HG03095 (cell line): ENCODE measurements at regions not wholly inside any gene's neighbourhood (a gene's known extent, or its start where the extent isn't known, plus 50 kb on each side); places are given as distances from the start of the nearest gene placed in this dataset.

ENCODE experiments used
- ATAC-seq: cut with Tn5 transposase; IDR thresholded peaks from one replicate; pipeline ENCODE4 v1.9.1; 2021; ENCODE audit warnings: moderate library complexity; ENCODE audit not compliant: unreplicated experiment

DNA sequence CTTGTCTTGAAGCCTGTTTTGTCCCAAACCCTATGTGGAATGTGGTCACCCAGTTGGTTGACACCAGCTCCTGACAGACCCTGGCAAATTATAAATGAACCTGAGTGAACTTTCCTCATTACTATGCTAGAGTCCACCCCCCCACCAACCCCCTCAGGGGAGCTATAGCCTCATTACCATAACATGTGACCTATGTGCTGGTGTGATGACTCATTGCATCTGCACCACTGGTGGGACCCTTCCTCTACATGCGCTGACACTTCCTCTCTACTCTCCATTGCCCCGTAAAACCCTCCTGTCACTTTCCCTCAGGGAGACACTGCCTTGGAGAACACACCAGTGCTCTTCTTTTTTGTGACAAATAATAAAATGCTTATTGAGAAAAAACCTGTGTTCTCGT is 105.0 kb upstream of the SESN3 start:
- ATAC-seq: no peak

- no peak for ATAC-seq
Observed at GRCh38 chr11:95331161-95331560, 100.2 kb upstream of the SESN3 start.

- no peak for ATAC-seq
Observed at GRCh38 chr11:95330302-95330701, 99.3 kb upstream of the SESN3 start.

- no peak for ATAC-seq
Observed at GRCh38 chr11:95327273-95327948, 96.4 kb upstream of the SESN3 start.

DNA sequence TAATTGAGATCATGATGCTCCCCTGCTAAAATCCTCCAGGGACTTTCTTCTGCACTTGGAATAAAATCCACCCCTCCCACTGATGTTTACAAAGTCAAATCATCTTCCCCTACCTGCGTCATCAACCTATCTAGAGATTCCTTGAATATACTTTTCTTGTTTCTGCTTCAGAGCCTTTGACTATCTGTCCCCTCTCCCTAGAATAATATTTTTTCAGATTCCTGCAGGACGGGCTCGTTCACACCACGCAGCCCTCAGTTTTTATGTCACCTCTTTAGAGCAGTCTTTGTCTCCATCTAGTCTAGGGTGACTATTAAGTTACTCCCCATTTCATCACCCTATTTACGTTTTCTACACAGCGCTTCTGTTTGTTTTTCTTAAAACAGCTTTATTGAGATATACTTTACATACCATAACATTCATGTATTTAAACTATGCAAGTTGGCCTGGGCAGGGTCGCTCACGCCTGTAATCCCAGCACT is 94.8 kb upstream of the SESN3 start:
- ATAC-seq: no peak

- no peak for ATAC-seq
Observed at GRCh38 chr11:95324826-95325225, 93.8 kb upstream of the SESN3 start.

- ATAC-seq: no peak
Observed at GRCh38 chr11:95322539-95322938, 91.5 kb upstream of the SESN3 start.

- ATAC-seq: no peak
Observed at GRCh38 chr11:95318498-95318897, 87.5 kb upstream of the SESN3 start.

DNA sequence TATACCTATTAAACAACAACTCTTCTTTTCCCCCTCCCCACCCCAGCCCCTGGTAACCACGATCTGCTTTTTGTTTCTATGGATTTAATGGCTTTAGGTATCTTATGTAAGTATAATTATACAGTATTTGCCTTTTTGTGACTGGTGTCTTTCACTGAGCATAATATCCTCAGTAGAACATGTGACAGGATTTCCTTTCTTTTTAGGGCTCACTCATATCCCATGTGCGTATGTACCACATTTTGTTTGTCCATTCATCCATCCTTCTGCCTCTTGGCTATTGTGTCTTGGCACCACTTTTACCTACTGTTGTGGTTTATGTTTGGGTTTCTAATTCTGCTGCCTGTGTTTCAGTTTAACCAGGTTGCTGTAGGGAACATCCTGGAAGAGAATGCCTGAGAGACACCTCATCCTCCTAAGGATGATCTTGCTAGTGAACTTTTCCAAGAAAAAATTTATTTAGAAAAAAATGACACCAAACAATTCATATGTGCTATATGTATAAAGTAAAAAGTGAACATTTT is 77.6 kb upstream of the SESN3 start:
- no peak for ATAC-seq

- ATAC-seq: no peak
Observed at GRCh38 chr11:95307286-95307685, 76.3 kb upstream of the SESN3 start.

DNA sequence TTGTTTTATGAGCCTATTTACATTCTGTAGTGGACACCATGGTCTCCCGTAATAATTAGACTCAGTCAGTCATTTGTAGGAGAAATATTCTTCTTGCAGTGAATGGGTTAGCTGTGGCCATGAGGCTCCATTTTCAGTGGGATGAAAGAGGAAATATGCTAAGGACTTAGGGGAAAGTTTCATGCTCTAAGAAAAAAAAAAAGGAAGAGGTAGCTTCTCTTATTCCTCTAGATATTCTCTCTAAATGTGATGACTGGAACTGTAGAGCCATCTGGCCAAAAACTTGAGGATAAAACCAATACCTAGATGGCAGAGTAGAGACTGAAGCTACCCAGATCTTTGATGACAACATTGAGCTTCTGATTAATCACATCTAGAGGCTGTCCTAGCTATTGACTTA is 75.8 kb upstream of the SESN3 start:
- no peak for ATAC-seq

- no peak for ATAC-seq
Observed at GRCh38 chr11:95306123-95306522, 75.1 kb upstream of the SESN3 start.

GRCh38 chr11:95305705-95306104 is 74.7 kb upstream of the SESN3 start:
- ATAC-seq: no peak

DNA sequence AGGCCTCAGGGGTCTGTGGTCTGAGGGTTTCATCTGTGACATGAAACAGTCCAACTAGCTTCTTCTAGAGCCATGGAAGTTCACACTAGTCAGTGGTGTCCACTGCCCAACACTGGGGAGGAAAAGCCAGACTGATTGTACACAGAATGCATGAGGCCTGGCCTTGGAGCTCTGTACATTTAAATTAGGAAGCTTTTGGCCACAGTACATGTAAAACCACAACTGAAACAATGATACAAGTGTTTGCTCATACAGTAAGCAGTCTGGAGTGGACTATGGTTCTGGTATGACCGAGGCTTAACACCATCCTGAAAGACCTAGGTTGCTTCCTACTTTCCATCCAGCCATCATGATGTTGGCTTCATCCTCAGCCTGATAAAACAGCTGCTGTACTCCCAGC is 73.8 kb upstream of the SESN3 start:
- ATAC-seq: peak; percentile 60

- no peak for ATAC-seq
Observed at GRCh38 chr11:95302211-95302610, 71.2 kb upstream of the SESN3 start.

DNA sequence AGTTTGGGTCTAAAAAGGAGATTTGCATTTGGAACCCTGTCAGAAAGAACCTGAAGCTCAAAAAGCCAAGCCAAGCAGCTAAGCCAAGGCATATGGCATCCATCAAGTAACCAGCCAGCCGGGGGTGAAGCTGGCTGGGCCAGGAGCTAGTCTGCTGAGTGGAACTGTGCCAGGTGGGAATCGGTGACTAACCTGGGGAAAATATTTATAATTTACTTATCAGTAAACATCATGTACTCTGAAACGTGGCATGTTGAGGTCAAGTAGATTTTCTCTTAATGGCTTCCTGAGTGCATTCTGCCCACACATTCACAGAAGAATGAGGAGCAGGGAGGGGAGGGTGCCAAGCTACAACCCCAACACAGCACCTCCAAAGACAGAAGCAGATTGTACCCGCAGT is 70.5 kb upstream of the SESN3 start:
- no peak for ATAC-seq

- ATAC-seq: no peak
Observed at GRCh38 chr11:95299078-95299679, 68.2 kb upstream of the SESN3 start.

DNA sequence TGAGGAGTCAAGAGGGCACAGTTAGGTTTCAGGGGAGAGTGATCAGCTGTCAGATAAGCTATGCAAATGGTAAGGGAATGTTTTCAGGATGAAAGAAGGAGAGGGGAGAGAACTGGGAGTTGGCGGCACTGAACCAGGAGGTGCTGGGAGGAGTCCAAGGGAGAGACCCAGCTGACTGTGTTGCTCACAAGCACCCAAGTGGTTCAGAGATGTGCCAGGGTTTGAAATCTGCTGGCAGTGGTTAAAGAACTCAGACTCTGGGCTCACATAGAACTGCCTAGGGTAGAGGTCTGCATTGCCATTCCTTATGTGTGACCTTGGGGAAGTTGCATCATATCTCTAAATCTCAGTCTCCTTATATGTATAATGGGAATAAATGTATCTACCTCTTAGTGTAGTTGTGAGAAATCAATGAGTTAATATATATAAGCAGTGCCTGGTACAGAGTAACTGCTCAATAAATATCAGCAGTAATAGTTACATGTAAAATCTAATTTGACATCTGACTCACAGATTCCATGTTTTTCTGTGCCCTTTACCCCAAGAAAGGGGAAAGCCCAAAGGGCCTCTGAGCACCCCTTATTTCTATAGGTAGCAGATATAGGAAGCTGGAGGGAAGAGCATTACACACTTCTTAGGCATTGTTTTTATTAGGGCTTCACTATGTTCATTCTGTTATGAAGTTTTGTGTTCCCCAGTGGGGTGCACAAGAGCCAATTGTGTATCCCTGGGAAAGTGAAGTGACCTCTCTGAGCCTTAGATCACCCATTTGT is 66.9 kb upstream of the SESN3 start:
- ATAC-seq: no peak

DNA sequence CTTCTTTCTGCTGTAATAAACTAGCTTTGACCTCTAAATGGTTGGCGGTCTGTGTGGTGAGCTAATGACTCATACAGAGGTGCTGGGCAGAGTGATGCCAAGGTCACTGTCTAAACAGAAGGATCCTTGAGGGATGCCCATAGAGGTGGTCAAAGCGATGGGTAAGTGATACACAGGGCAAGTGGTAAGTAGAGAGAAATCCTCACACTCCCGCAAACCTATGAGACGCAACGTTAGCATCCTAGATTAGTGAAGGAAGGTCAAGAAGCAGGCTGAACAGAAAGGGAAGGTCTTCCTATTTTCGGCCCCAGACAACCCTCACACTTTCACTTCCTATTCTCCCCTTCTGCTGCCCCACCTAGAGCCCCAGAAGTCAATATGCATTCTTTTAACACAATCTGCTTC is 65.6 kb upstream of the SESN3 start:
- peak; percentile 94 for ATAC-seq

DNA sequence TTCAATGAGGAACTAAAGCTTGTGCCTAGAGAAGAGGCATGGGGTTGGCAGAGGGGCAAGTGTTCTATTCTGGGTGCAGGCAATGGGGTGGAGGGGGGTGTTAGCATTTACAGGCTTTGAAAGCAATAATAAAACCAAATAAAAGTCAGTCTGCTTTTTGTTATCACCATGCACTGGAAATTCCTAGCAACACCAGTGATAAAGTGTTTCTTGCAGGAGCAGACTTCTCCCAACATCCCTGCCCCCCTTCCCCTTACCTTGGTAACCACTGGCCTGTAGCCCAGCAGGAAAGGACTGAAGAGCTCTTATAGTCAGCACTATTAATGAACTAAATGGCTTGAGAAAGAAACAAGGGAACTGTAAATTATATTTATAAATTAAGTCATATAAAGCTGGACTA is 65.2 kb upstream of the SESN3 start:
- ATAC-seq: peak; percentile 5

DNA sequence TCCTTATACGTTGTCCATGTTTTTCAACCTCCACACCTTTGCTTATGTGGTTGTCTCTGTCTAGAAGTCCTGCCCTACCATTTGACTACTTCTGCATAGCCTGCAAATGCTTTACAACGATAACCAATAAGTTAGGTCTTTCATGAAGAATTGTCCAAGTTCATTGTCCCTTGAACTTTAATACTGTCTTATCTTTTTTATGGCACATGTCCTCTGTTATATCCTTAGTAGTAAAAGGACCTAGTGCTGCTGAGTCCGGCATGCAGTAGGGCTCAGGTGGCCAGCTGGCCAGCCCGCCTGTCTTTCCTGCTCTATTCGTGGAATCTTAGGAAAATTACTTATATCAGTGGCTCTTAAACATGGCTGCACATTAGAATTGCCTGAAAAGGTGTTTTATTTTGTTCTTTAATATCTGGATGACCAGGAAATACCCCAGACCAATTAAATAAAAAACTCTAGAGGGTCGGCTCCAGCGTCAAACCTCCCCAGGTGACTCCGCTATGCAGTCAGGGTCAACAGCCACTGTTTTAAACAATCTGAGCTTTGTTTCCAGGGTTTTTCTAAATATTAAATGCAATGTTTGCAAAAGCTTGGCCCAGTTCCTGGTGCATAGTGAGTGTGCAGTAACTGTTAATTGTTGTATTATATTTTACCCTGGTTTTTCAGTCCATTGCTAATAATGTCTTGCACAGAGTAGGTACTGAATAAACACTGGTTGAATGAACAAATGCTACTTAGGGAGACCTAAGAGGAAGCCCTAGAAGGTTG is 64.6 kb upstream of the SESN3 start:
- no peak for ATAC-seq
